ENCODE measurements at regions not wholly inside any gene's neighbourhood (a gene's known extent, or its start where the extent isn't known, plus 50 kb on each side); places are given as distances from the start of the nearest gene placed in this dataset.

DNA sequence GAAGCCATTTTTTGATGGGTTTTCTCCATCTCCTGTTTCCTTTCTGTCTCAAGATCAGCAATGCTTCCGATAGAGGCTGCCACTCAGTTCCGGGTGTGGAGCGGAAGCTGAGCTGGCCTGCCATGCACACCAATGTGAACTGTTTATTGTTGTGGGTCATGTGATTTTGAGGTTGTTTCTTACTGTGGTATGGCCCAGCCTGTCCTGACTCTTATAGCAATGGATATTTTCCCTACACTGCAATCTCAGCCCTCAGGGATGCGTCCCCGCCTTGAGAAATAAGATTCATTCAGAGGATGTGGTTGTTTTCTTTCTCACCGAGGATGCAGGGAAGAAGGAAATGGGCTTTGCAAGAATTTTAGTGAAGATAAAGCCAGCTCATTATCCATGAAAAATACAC is 134.7 kb downstream of the PFKFB3 start:
- intact Hi-C loops (cut with micrococcal nuclease; ENCODE audit: unreplicated experiment) (no loop called here), in situ Hi-C loops (cut with HindIII; ENCODE audit: low pct_unique_long_range_greater_than_20kb, low sequenced_read_pairs) (no loop called here)
- no TSS peak for BruUV-seq (replicated peaks)
- POLR2A ChIA-PET, result no interaction called here
- Histone ChIP-seq H3K9me3 (ENCODE audit: control insufficient read depth, insufficient read depth, low read depth, low read length) (no peaks in the 10 kb centered on the region), H3K27me3 (ENCODE audit: control insufficient read depth, insufficient read depth, low read length) (no peaks in the 10 kb centered on the region), H3K4me3 (ENCODE audit: low read depth in 2 of 2, low read length in 2 of 2) (no peak overlapping the region), H3K4me1 (ENCODE audit: control insufficient read depth, insufficient read depth, low read length) (no peaks in the 10 kb centered on the region), H3K27ac (ENCODE audit: low read length) (no peak overlapping the region), H3K36me3 (ENCODE audit: control insufficient read depth, insufficient read depth, low read length) (no peaks in the 10 kb centered on the region)
- DNase-seq (ENCODE audit: low read depth, low spot score) (no peak), ATAC-seq (no peak)
- CTCF ChIA-PET, result no interaction called here
- TF ChIP-seq, protein P1, sequence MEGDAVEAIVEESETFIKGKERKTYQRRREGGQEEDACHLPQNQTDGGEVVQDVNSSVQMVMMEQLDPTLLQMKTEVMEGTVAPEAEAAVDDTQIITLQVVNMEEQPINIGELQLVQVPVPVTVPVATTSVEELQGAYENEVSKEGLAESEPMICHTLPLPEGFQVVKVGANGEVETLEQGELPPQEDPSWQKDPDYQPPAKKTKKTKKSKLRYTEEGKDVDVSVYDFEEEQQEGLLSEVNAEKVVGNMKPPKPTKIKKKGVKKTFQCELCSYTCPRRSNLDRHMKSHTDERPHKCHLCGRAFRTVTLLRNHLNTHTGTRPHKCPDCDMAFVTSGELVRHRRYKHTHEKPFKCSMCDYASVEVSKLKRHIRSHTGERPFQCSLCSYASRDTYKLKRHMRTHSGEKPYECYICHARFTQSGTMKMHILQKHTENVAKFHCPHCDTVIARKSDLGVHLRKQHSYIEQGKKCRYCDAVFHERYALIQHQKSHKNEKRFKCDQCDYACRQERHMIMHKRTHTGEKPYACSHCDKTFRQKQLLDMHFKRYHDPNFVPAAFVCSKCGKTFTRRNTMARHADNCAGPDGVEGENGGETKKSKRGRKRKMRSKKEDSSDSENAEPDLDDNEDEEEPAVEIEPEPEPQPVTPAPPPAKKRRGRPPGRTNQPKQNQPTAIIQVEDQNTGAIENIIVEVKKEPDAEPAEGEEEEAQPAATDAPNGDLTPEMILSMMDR (IDR thresholded peaks at IDR 0.05), result no peak
- TF ChIP-seq POLR2AphosphoS5 (IDR thresholded peaks at IDR 0.05; ENCODE audit: low read depth, low read length) (no peak), SIN3A (IDR thresholded peaks at IDR 0.05; ENCODE audit: borderline replicate concordance, insufficient read depth, low read depth, low read length) (no peak), TCF7L2 (IDR thresholded peaks at IDR 0.05; ENCODE audit: low read depth, low read length) (no peak)
- TF ChIP-seq, protein P2, sequence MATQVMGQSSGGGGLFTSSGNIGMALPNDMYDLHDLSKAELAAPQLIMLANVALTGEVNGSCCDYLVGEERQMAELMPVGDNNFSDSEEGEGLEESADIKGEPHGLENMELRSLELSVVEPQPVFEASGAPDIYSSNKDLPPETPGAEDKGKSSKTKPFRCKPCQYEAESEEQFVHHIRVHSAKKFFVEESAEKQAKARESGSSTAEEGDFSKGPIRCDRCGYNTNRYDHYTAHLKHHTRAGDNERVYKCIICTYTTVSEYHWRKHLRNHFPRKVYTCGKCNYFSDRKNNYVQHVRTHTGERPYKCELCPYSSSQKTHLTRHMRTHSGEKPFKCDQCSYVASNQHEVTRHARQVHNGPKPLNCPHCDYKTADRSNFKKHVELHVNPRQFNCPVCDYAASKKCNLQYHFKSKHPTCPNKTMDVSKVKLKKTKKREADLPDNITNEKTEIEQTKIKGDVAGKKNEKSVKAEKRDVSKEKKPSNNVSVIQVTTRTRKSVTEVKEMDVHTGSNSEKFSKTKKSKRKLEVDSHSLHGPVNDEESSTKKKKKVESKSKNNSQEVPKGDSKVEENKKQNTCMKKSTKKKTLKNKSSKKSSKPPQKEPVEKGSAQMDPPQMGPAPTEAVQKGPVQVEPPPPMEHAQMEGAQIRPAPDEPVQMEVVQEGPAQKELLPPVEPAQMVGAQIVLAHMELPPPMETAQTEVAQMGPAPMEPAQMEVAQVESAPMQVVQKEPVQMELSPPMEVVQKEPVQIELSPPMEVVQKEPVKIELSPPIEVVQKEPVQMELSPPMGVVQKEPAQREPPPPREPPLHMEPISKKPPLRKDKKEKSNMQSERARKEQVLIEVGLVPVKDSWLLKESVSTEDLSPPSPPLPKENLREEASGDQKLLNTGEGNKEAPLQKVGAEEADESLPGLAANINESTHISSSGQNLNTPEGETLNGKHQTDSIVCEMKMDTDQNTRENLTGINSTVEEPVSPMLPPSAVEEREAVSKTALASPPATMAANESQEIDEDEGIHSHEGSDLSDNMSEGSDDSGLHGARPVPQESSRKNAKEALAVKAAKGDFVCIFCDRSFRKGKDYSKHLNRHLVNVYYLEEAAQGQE (IDR thresholded peaks at IDR 0.05; ENCODE audit: insufficient read depth in 1 of 2, low read depth in 2 of 2, low read length in 1 of 2), result no peak

GRCh38 chr10:6338361-6338760 is 135.6 kb downstream of the PFKFB3 start:
- TF ChIP-seq TCF7L2 (IDR thresholded peaks at IDR 0.05; ENCODE audit: low read depth, low read length), result no peak
- no peak for TF ChIP-seq SIN3A (IDR thresholded peaks at IDR 0.05; ENCODE audit: borderline replicate concordance, insufficient read depth, low read depth, low read length)
- no peak for TF ChIP-seq POLR2AphosphoS5 (IDR thresholded peaks at IDR 0.05; ENCODE audit: low read depth, low read length)
- TF ChIP-seq, protein P2 (IDR thresholded peaks at IDR 0.05; ENCODE audit: insufficient read depth in 1 of 2, low read depth in 2 of 2, low read length in 1 of 2), result no peak
- TF ChIP-seq, protein P1 (IDR thresholded peaks at IDR 0.05), result no peak
- no peak overlapping the region for H3K27ac ChIP-seq (ENCODE audit: low read length)
- POLR2A ChIA-PET, result no interaction called here
- H3K36me3 ChIP-seq (ENCODE audit: control insufficient read depth, insufficient read depth, low read length), result no peaks in the 10 kb centered on the region
- no peaks in the 10 kb centered on the region for H3K27me3 ChIP-seq (ENCODE audit: control insufficient read depth, insufficient read depth, low read length)
- H3K9me3 ChIP-seq (ENCODE audit: control insufficient read depth, insufficient read depth, low read depth, low read length), result no peaks in the 10 kb centered on the region
- DNase-seq (ENCODE audit: low read depth, low spot score) (no peak), ATAC-seq (no peak)
- CTCF ChIA-PET, result no interaction called here
- no peaks in the 10 kb centered on the region for H3K4me1 ChIP-seq (ENCODE audit: control insufficient read depth, insufficient read depth, low read length)
- in situ Hi-C loops (cut with HindIII; ENCODE audit: low pct_unique_long_range_greater_than_20kb, low sequenced_read_pairs), result no loop called here
- intact Hi-C loops (cut with micrococcal nuclease; ENCODE audit: unreplicated experiment), result no loop called here
- H3K4me3 ChIP-seq (ENCODE audit: low read depth in 2 of 2, low read length in 2 of 2), result no peak overlapping the region
- BruUV-seq (replicated peaks), result no TSS peak
